ENCODE measurements at regions not wholly inside any gene's neighbourhood (a gene's known extent, or its start where the extent isn't known, plus 50 kb on each side); places are given as distances from the start of the nearest gene placed in this dataset.

DNA sequence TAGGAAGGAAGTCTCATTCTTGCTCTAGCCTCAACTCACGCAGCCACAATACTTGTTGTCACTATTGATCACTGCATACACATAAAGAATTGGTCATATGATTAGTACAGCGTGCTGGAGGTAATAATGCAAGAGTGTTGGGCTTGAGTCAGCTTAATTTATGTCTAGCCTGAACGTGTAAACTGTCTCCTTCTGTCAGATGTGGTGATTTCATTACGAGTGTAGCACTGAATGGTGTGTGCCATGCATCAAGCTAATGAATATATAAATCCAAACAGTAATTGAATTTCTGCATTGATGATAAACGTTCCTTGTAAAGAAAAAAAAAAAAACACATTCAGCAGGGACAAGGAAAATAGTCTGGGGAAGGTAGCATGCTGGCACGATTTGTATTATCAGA, 396.2 kb upstream of the RAG2 start:
- H3K27me3 Mint-ChIP-seq (ENCODE audit: low read depth, poor library complexity): peaks cover 8% of the 10 kb centered on the region
- TF ChIP-seq, protein P1, sequence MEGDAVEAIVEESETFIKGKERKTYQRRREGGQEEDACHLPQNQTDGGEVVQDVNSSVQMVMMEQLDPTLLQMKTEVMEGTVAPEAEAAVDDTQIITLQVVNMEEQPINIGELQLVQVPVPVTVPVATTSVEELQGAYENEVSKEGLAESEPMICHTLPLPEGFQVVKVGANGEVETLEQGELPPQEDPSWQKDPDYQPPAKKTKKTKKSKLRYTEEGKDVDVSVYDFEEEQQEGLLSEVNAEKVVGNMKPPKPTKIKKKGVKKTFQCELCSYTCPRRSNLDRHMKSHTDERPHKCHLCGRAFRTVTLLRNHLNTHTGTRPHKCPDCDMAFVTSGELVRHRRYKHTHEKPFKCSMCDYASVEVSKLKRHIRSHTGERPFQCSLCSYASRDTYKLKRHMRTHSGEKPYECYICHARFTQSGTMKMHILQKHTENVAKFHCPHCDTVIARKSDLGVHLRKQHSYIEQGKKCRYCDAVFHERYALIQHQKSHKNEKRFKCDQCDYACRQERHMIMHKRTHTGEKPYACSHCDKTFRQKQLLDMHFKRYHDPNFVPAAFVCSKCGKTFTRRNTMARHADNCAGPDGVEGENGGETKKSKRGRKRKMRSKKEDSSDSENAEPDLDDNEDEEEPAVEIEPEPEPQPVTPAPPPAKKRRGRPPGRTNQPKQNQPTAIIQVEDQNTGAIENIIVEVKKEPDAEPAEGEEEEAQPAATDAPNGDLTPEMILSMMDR (IDR thresholded peaks at IDR 0.05): no peak
- no peak for DNase-seq
- H3K27ac Mint-ChIP-seq: no peak overlapping the region
- H3K4me3 Mint-ChIP-seq: no peak overlapping the region
- H3K9me3 Mint-ChIP-seq: no peaks in the 10 kb centered on the region
- no peaks in the 10 kb centered on the region for H3K36me3 Mint-ChIP-seq (ENCODE audit: low read depth)
- no peaks in the 10 kb centered on the region for H3K4me1 Mint-ChIP-seq

DNA sequence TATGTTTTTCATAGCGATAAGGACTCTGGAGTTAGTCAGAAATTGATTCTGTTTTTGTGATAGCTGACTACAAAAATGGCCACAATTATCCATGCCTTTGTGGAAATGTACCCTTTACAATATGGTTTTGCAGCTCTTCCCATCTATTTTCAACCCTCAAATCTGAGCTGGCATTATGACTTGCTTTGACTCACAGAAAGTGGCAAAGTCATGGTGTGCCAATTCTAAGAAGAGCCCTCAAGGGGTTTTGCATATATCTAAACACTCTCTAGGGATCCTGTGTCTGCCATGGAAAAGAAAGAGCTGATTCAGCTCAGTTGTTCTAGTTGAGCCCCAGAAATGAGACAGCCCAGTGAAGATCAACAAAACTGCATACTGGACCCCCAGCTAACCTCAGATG, 390.5 kb upstream of the RAG2 start:
- no peaks in the 10 kb centered on the region for H3K36me3 Mint-ChIP-seq (ENCODE audit: low read depth)
- H3K4me1 Mint-ChIP-seq: no peaks in the 10 kb centered on the region
- H3K9me3 Mint-ChIP-seq: peaks cover 7% of the 10 kb centered on the region
- DNase-seq: no peak
- H3K4me3 Mint-ChIP-seq: no peak overlapping the region
- no peaks in the 10 kb centered on the region for H3K27me3 Mint-ChIP-seq (ENCODE audit: low read depth, poor library complexity)
- no peak overlapping the region for H3K27ac Mint-ChIP-seq
- TF ChIP-seq, protein P1 (IDR thresholded peaks at IDR 0.05): no peak

DNA sequence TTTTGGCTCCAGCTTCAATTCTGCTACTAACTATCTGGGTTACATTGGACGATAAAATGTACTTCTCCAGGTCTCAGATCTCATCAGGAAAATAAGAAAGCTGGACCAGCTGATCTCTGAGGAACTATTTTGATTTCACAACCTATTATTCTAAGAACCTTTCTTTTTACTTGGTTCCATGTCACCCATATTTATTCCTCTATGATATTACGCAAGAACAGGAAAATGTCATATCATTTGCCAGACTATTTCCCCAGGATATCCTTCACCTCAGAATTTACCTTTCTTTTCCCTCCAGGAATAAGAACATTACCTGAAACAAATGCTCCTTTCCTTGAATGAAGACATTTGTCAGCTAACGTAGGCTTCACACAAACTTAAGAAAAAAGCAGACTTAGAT, 387.5 kb upstream of the RAG2 start:
- H3K27ac Mint-ChIP-seq: no peak overlapping the region
- H3K4me1 Mint-ChIP-seq: no peaks in the 10 kb centered on the region
- no peaks in the 10 kb centered on the region for H3K36me3 Mint-ChIP-seq (ENCODE audit: low read depth)
- DNase-seq: no peak
- no peak overlapping the region for H3K4me3 Mint-ChIP-seq
- TF ChIP-seq, protein P1 (IDR thresholded peaks at IDR 0.05): no peak
- H3K27me3 Mint-ChIP-seq (ENCODE audit: low read depth, poor library complexity): no peaks in the 10 kb centered on the region
- H3K9me3 Mint-ChIP-seq: peaks cover 23% of the 10 kb centered on the region

DNA sequence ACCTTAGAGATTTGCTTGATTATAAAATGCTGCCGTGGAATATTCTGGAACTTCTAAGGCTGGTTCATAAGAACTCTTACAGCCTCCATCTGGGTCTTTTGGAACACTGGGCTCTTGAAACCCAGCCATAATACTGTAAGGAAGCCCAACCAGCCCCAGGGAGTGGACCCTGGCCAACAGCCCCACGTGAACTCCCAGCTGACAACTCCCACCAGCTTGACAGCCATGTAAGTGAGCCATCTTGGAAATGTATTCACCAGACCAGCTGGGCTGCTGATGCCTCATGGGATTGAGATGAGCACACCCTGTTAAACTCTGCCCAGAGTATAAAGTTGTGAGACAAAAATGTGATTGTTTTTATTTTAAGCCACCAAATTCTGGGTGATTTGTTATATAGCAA, 378.7 kb upstream of the RAG2 start:
- H3K27ac Mint-ChIP-seq: no peak overlapping the region
- DNase-seq: no peak
- peaks cover 7% of the 10 kb centered on the region for H3K27me3 Mint-ChIP-seq (ENCODE audit: low read depth, poor library complexity)
- no peaks in the 10 kb centered on the region for H3K36me3 Mint-ChIP-seq (ENCODE audit: low read depth)
- peaks cover 19% of the 10 kb centered on the region for H3K9me3 Mint-ChIP-seq
- TF ChIP-seq, protein P1 (IDR thresholded peaks at IDR 0.05): no peak
- no peak overlapping the region for H3K4me3 Mint-ChIP-seq
- H3K4me1 Mint-ChIP-seq: no peaks in the 10 kb centered on the region

DNA sequence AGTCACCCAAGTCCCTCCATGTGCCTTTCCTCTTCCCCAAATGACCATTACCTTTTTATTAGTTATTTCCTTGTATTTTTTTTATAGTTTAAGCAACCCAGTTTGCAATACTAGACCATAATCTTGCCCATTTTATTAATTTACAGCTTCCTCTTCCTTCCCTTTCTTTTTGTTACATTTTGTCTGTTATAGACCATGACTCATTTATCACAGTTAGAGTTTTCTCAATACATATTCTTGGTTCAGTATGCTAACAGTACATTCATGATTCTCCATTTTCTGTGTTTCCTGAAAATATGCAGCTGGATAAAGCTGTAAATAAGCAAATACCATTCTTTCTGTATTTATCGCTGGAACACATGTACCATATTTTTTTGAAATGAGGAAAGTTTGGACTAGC, 376.7 kb upstream of the RAG2 start:
- H3K4me1 Mint-ChIP-seq: no peaks in the 10 kb centered on the region
- H3K36me3 Mint-ChIP-seq (ENCODE audit: low read depth): no peaks in the 10 kb centered on the region
- H3K4me3 Mint-ChIP-seq: no peak overlapping the region
- peaks cover 3% of the 10 kb centered on the region for H3K9me3 Mint-ChIP-seq
- no peak overlapping the region for H3K27ac Mint-ChIP-seq
- H3K27me3 Mint-ChIP-seq (ENCODE audit: low read depth, poor library complexity): peaks cover 7% of the 10 kb centered on the region
- DNase-seq: no peak
- TF ChIP-seq, protein P1 (IDR thresholded peaks at IDR 0.05): no peak

DNA sequence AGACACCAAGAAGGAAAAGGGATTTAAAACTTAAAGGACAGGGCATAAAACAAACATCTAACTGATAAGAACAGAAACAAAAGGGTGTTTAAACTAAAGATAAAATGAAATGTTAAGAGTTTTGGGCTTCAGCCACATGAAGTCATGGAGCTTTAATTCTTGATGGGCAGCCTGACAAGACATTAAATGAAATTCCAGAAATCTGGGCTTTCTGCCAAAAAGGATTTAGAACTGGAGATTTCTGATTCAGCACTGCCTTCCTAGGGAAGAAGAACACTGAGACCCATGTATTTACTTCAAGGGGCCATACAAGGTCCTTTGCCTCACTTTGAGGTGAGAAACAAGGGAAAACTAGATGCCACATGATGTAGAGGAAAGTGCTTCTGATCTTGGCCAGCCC, 355.9 kb upstream of the RAG2 start:
- no peaks in the 10 kb centered on the region for H3K9me3 Mint-ChIP-seq
- peaks cover 7% of the 10 kb centered on the region for H3K27me3 Mint-ChIP-seq (ENCODE audit: low read depth, poor library complexity)
- no peak for DNase-seq
- no peak overlapping the region for H3K27ac Mint-ChIP-seq
- no peaks in the 10 kb centered on the region for H3K36me3 Mint-ChIP-seq (ENCODE audit: low read depth)
- TF ChIP-seq, protein P1 (IDR thresholded peaks at IDR 0.05): no peak
- H3K4me3 Mint-ChIP-seq: no peak overlapping the region
- H3K4me1 Mint-ChIP-seq: no peaks in the 10 kb centered on the region
